Keratinocyte (primary cell): ENCODE measurements at regions not wholly inside any gene's neighbourhood (a gene's known extent, or its start where the extent isn't known, plus 50 kb on each side); places are given as distances from the start of the nearest gene placed in this dataset.

Source experiments
- DNase-seq: peaks from one replicate; pipeline ENCODE4 v3.0.0-alpha.2; 2011; ENCODE audit warnings: low read depth, missing footprints, low spot score
- FAIRE-seq: peaks from 2 replicates; lab custom pipeline; 2011; peaks lifted over from hg19 to GRCh38; lab: Jason Lieb, UNC
- H2AFZ ChIP-seq: 2 replicates; pipeline ENCODE4 v1.6.0; 2012; ENCODE audit warnings: low read length, control low read depth, inconsistent platforms; ENCODE audit not compliant: control insufficient read depth
- H3K27ac ChIP-seq: 2 replicates; pipeline ENCODE4 v1.5.1; 2011; ENCODE audit warnings: low read length; ENCODE audit not compliant: control insufficient read depth, insufficient read depth
- H3K27me3 ChIP-seq: 3 replicates; pipeline ENCODE4 v1.6.0; 2011; ENCODE audit warnings: low read length; ENCODE audit not compliant: control insufficient read depth, insufficient read depth; ENCODE audit errors: extremely low read depth
- H3K36me3 ChIP-seq, 2 experiments: 2 replicates in 1 of 2; 3 replicates in 1 of 2; pipeline ENCODE4 v1.5.1; 2011; ENCODE audit warnings: low read length in 2 of 2, mild to moderate bottlenecking in 1 of 2; ENCODE audit not compliant: control insufficient read depth in 2 of 2, insufficient read depth in 2 of 2; ENCODE audit errors: extremely low read depth in 1 of 2
- H3K4me1 ChIP-seq: 3 replicates; pipeline ENCODE4 v1.5.1; 2011; ENCODE audit warnings: low read length; ENCODE audit not compliant: control insufficient read depth, insufficient read depth; ENCODE audit errors: extremely low read depth
- H3K4me2 ChIP-seq: 3 replicates; pipeline ENCODE4 v1.6.0; 2011; ENCODE audit warnings: low read depth, low read length; ENCODE audit not compliant: control insufficient read depth, insufficient read depth; ENCODE audit errors: extremely low read depth
- H3K4me3 ChIP-seq, 3 experiments: fragments of 200-600 bp in 1 of 3; sonication (generic) in 1 of 3; 2 replicates in 2 of 3; 3 replicates in 1 of 3; pipeline ENCODE4 v1.5.1; 2011 to 2016; ENCODE audit warnings: low read length in 3 of 3, mild to moderate bottlenecking in 3 of 3, control low read depth in 2 of 3, inconsistent platforms in 1 of 3, low read depth in 1 of 3, mixed read lengths in 1 of 3, mixed run types in 1 of 3, moderate library complexity in 1 of 3; ENCODE audit not compliant: control insufficient read depth in 2 of 3, insufficient read depth in 2 of 3; ENCODE audit errors: extremely low read depth in 1 of 3
- H3K79me2 ChIP-seq: 2 replicates; pipeline ENCODE4 v1.6.0; 2012; ENCODE audit warnings: low read length; ENCODE audit not compliant: control insufficient read depth, insufficient read depth
- H3K9ac ChIP-seq: 3 replicates; pipeline ENCODE4 v1.6.0; 2011; ENCODE audit warnings: low read length; ENCODE audit not compliant: control insufficient read depth, insufficient read depth; ENCODE audit errors: extremely low read depth
- H3K9me1 ChIP-seq: 3 replicates; pipeline ENCODE4 v1.6.0; 2011; ENCODE audit warnings: low read length; ENCODE audit not compliant: control insufficient read depth, insufficient read depth; ENCODE audit errors: extremely low read depth
- H3K9me3 ChIP-seq: 2 replicates; pipeline ENCODE4 v1.5.1; 2012; ENCODE audit warnings: low read depth, low read length; ENCODE audit not compliant: control insufficient read depth
- H4K20me1 ChIP-seq: 3 replicates; pipeline ENCODE4 v1.6.0; 2011; ENCODE audit warnings: low read length; ENCODE audit not compliant: control insufficient read depth, insufficient read depth; ENCODE audit errors: extremely low read depth
- CTCF ChIP-seq, 3 experiments: IDR thresholded peaks in 1 of 3; conservative IDR thresholded peaks in 1 of 3; optimal IDR thresholded peaks in 1 of 3; 2 replicates in 2 of 3; 3 replicates in 1 of 3; pipeline versions ENCODE3 to v1.5.1; 2011; ENCODE audit warnings: low read length in 3 of 3, mild to moderate bottlenecking in 3 of 3, moderate library complexity in 2 of 3, control low read depth in 1 of 3, inconsistent platforms in 1 of 3; ENCODE audit not compliant: insufficient read depth in 2 of 3; ENCODE audit errors: extremely low read depth in 1 of 3
- EZH2 ChIP-seq: IDR thresholded peaks from one replicate; pipeline ENCODE4 v1.6.1; 2012; ENCODE audit warnings: inconsistent platforms, mild to moderate bottlenecking, low read length, moderate library complexity
- dilution Hi-C: fragments of 300-500 bp; cut with MboI; formaldehyde crosslinking; loops from one replicate; pipeline ENCODE4 v1.7.0; 2020; ENCODE audit warnings: low sequenced_read_pairs; ENCODE audit not compliant: extremely low pct_ligation_motif_present

GRCh38 chr6:95294043-95294442, 283.3 kb upstream of the MANEA start:
- no peaks in the 10 kb centered on the region for H3K36me3 ChIP-seq
- no peak overlapping the region for H3K9ac ChIP-seq
- peak overlapping the region; percentile 89 for H2AFZ ChIP-seq
- H4K20me1 ChIP-seq: no peaks in the 10 kb centered on the region
- TF ChIP-seq EZH2 (no peak), CTCF (optimal IDR thresholded peaks at IDR 0.05 in 1 of 3, IDR thresholded peaks at IDR 0.05 in 1 of 3, conservative IDR thresholded peaks at IDR 0.05 in 1 of 3; ENCODE audit: extremely low read depth in 1 of 3, insufficient read depth in 2 of 3, low read length in 3 of 3) (no peak)
- DNase-seq (no peak), FAIRE-seq (no peak)
- no peaks in the 10 kb centered on the region for H3K9me1 ChIP-seq
- no peak overlapping the region for H3K4me3 ChIP-seq
- dilution Hi-C loops: no loop called here
- no peaks in the 10 kb centered on the region for H3K79me2 ChIP-seq
- peak overlapping the region; percentile 27 for H3K27ac ChIP-seq
- no peaks in the 10 kb centered on the region for H3K9me3 ChIP-seq
- H3K4me1 ChIP-seq: peaks cover 9% of the 10 kb centered on the region
- H3K4me2 ChIP-seq: peak overlapping the region; percentile 68
- H3K27me3 ChIP-seq: no peaks in the 10 kb centered on the region

GRCh38 chr6:95309545-95309944, 267.8 kb upstream of the MANEA start:
- H3K27ac ChIP-seq: no peak overlapping the region
- H4K20me1 ChIP-seq: no peaks in the 10 kb centered on the region
- H2AFZ ChIP-seq: no peak overlapping the region
- H3K9ac ChIP-seq: no peak overlapping the region
- FAIRE-seq: no peak
- no peaks in the 10 kb centered on the region for H3K9me1 ChIP-seq
- no peaks in the 10 kb centered on the region for H3K27me3 ChIP-seq
- no peaks in the 10 kb centered on the region for H3K4me1 ChIP-seq
- TF ChIP-seq EZH2 (no peak), CTCF (optimal IDR thresholded peaks at IDR 0.05 in 1 of 3, IDR thresholded peaks at IDR 0.05 in 1 of 3, conservative IDR thresholded peaks at IDR 0.05 in 1 of 3; ENCODE audit: extremely low read depth in 1 of 3, insufficient read depth in 2 of 3, low read length in 3 of 3) (no peak)
- H3K4me2 ChIP-seq: no peak overlapping the region
- dilution Hi-C loops: no loop called here
- no peaks in the 10 kb centered on the region for H3K36me3 ChIP-seq
- no peaks in the 10 kb centered on the region for H3K79me2 ChIP-seq
- no peaks in the 10 kb centered on the region for H3K9me3 ChIP-seq
- no peak overlapping the region for H3K4me3 ChIP-seq
- DNase-seq: no peak
